HCT116 (cell line): ENCODE measurements at regions not wholly inside any gene's neighbourhood (a gene's known extent, or its start where the extent isn't known, plus 50 kb on each side); places are given as distances from the start of the nearest gene placed in this dataset.

Experiments used
- ATAC-seq: fragments of 200-7000 bp; cut with Tn5 transposase; 2 replicates; pipeline ENCODE4 v1.9.1; 2020; ENCODE audit warnings: mild to moderate bottlenecking, moderate library complexity
- BruUV-seq: library from RNA; stranded (reverse); fragments of 400-500 nt; replicated peaks from 2 replicates; lab custom pipeline; 2021; lab: Mats Ljungman, UMichigan
- CTCF ChIA-PET: fragments of 300-600 bp; sonication (Branson Sonifier 250); formaldehyde crosslinking; loops from one replicate; lab custom pipeline; 2021; ENCODE audit warnings: antibody characterized with exemption; lab: Charles Lee
- POLR2A ChIA-PET: fragments of 300-600, 350-600 bp; sonication (Branson Sonifier 250); formaldehyde crosslinking; loops from one replicate; lab custom pipeline; 2021; ENCODE audit warnings: antibody characterized with exemption; lab: Charles Lee
- RAD21 ChIA-PET, 2 experiments: fragments of 300-600 bp; sonication (Branson Sonifier 250); formaldehyde crosslinking; loops; one replicate each; lab custom pipeline; 2023; ENCODE audit warnings: low total read pairs in 2 of 2; ENCODE audit not compliant: uncharacterized antibody in 2 of 2, unreplicated experiment in 2 of 2, low non-redundant PET in 1 of 2; lab: Charles Lee
- DNase-seq: peaks from one replicate; pipeline ENCODE4 v3.0.0-alpha.2; 2010; ENCODE audit warnings: low read depth, low spot score
- H2AFZ ChIP-seq: fragments of 200-600 bp; shearing (Covaris generic), sonication (generic); 2 replicates; pipeline ENCODE4 v1.6.1; 2017; ENCODE audit warnings: low read depth, mixed run types, mixed read lengths, antibody characterized with exemption, low read length; ENCODE audit not compliant: poor library complexity, severe bottlenecking
- H3K27ac ChIP-seq: 2 replicates; pipeline ENCODE4 v1.5.1; 2012; ENCODE audit warnings: low read depth, low read length
- H3K27me3 ChIP-seq: fragments of 200-600 bp; sonication (generic); 2 replicates; pipeline ENCODE4 v1.6.1; 2016; ENCODE audit warnings: mixed run types, low read length, mixed read lengths; ENCODE audit not compliant: insufficient read depth
- H3K36me3 ChIP-seq, 2 experiments: fragments of 200-500 bp in 1 of 2; fragments of 200-600 bp in 1 of 2; sonication (Bioruptor generic) in 1 of 2; sonication (generic) in 1 of 2; 2 replicates each; pipeline versions ENCODE4 v1.5.1 to v1.6.1; 2014 to 2016; ENCODE audit warnings: low read length in 2 of 2, inconsistent platforms in 1 of 2, mixed read lengths in 1 of 2, mixed run types in 1 of 2; ENCODE audit not compliant: insufficient read depth in 2 of 2, control insufficient read depth in 1 of 2
- H3K4me1 ChIP-seq, 2 experiments: fragments of 200-600 bp in 1 of 2; sonication (generic) in 1 of 2; 2 replicates each; pipeline versions ENCODE4 v1.5.1 to v1.6.1; 2012 to 2017; ENCODE audit warnings: low read length in 2 of 2, inconsistent platforms in 1 of 2, mild to moderate bottlenecking in 1 of 2, mixed read lengths in 1 of 2, mixed run types in 1 of 2, moderate library complexity in 1 of 2; ENCODE audit not compliant: insufficient read depth in 2 of 2, control insufficient read depth in 1 of 2
- H3K4me2 ChIP-seq: fragments of 200-600 bp; sonication (generic); 2 replicates; pipeline ENCODE4 v1.6.1; 2017; ENCODE audit warnings: mixed run types, low read length, mixed read lengths
- H3K4me3 ChIP-seq, 2 experiments: fragments of 200-600 bp in 1 of 2; sonication (generic) in 1 of 2; replicated peaks in 1 of 2; 2 replicates each; pipeline ENCODE4 v1.5.1; 2011 to 2016; ENCODE audit warnings: low read length in 2 of 2, control low read depth in 1 of 2, low read depth in 1 of 2, mild to moderate bottlenecking in 1 of 2, mixed read lengths in 1 of 2, mixed run types in 1 of 2
- H3K79me2 ChIP-seq: fragments of 200-600 bp; sonication (generic); 2 replicates; pipeline ENCODE4 v1.6.1; 2017; ENCODE audit warnings: mild to moderate bottlenecking, mixed run types, low read length, moderate library complexity, mixed read lengths; ENCODE audit not compliant: insufficient read depth
- H3K9ac ChIP-seq: fragments of 200-600 bp; sonication (generic); 2 replicates; pipeline ENCODE4 v1.6.1; 2016; ENCODE audit warnings: low read length, mixed read lengths
- H3K9me2 ChIP-seq: fragments of 200-600 bp; sonication (generic), shearing (Covaris generic); 2 replicates; pipeline ENCODE4 v1.6.1; 2017; ENCODE audit warnings: mixed run types, mild to moderate bottlenecking, moderate library complexity; ENCODE audit not compliant: insufficient read depth
- H3K9me3 ChIP-seq, 2 experiments: fragments of 200-500 bp in 1 of 2; fragments of 200-600 bp in 1 of 2; sonication (Bioruptor generic) in 1 of 2; sonication (generic) in 1 of 2; 2 replicates each; pipeline ENCODE4 v1.6.1; 2014 to 2017; ENCODE audit warnings: low read length in 2 of 2, mixed read lengths in 2 of 2, inconsistent platforms in 1 of 2, low read depth in 1 of 2, mild to moderate bottlenecking in 1 of 2, mixed run types in 1 of 2, moderate library complexity in 1 of 2; ENCODE audit not compliant: control insufficient read depth in 1 of 2, insufficient read depth in 1 of 2
- H4K20me1 ChIP-seq: fragments of 200-600 bp; sonication (generic), shearing (Covaris generic); 2 replicates; pipeline ENCODE4 v1.6.1; 2017; ENCODE audit warnings: mixed run types, mild to moderate bottlenecking, moderate library complexity; ENCODE audit not compliant: insufficient read depth
- CBX3 ChIP-seq: IDR thresholded peaks from 2 replicates; pipeline ENCODE4 v1.6.1; 2012; ENCODE audit warnings: low read depth
- EGR1 ChIP-seq: IDR thresholded peaks from 2 replicates; pipeline ENCODE4 v1.6.1; 2012; ENCODE audit warnings: low read depth
- ELF1 ChIP-seq: IDR thresholded peaks from 2 replicates; pipeline ENCODE4 v1.6.1; 2012; ENCODE audit warnings: low read depth, borderline replicate concordance
- EZH2phosphoT487 ChIP-seq: fragments of 200-600 bp; IDR thresholded peaks from 2 replicates; pipeline ENCODE4 v1.6.1; 2018; ENCODE audit warnings: antibody characterized with exemption, borderline replicate concordance
- FOSL1 ChIP-seq: IDR thresholded peaks from 2 replicates; pipeline ENCODE4 v1.6.1; 2012; ENCODE audit warnings: low read depth
- POLR2AphosphoS5 ChIP-seq: IDR thresholded peaks from 2 replicates; pipeline ENCODE4 v1.6.1; 2011; ENCODE audit warnings: mild to moderate bottlenecking, low read depth, low read length, moderate library complexity
- SIN3A ChIP-seq: IDR thresholded peaks from 2 replicates; pipeline ENCODE4 v1.6.1; 2012; ENCODE audit warnings: low read depth
- SP1 ChIP-seq: IDR thresholded peaks from 2 replicates; pipeline ENCODE4 v1.6.1; 2012; ENCODE audit warnings: low read depth
- SRF ChIP-seq: IDR thresholded peaks from 2 replicates; pipeline ENCODE4 v1.6.1; 2012; ENCODE audit warnings: low read depth
- TCF7L2 ChIP-seq: IDR thresholded peaks from 2 replicates; pipeline ENCODE4 v1.7.0; 2011; ENCODE audit warnings: borderline replicate concordance, inconsistent platforms; ENCODE audit not compliant: insufficient read depth, insufficient read length; ENCODE audit errors: extremely low read depth
- intact Hi-C: fragments of 100-400 bp; cut with micrococcal nuclease; formaldehyde crosslinking; loops from 2 replicates; pipeline ENCODE4 v1.10.0; 2022
- TF ChIP-seq, protein P1 (sequence below): IDR thresholded peaks from 2 replicates; pipeline ENCODE4 v1.6.1; 2012

DNA sequence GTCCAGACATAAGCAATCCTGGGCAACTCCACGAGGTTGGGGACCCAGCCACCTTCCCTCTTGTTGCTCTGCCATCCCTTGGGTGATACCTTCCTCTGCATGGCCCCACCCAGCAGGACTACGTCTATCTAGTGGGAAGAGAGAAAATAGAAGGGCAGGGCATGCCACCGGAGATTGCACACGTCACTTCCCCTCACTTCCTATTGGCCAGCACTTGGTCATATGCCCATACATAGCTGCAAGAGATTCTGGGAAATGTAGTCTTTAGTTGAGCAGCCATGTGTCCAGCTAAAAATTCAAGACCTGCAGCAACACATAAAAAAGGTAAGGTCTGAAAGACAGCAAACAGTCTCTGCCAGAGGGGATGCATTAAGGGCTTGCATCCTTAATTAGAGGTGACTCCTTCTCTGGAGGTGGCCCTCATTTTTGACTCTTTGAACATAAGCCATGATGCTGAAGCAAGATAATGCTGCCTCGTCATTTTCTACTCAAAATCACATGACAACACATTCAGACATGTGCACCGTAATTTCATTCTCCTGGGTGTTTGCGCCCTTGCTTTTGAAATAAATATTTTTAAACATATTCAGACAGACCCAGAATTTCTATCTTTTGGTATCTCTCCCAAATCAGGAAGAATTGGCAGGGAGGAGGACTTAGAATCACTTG lies 91.8 kb upstream of the PWP1 start:
- Histone ChIP-seq H3K36me3 (no peaks in the 10 kb centered on the region), H3K27ac (no peak overlapping the region), H3K27me3 (no peaks in the 10 kb centered on the region), H3K9ac (no peak overlapping the region), H3K4me1 (peaks cover 0 to 4% of the 10 kb centered on the region in 2 experiments; a peak in 1 of 4 replicates), H3K4me3 (no peak overlapping the region), H3K9me2 (no peaks in the 10 kb centered on the region), H3K79me2 (no peaks in the 10 kb centered on the region), H2AFZ (no peak overlapping the region), H4K20me1 (no peaks in the 10 kb centered on the region), H3K4me2 (no peak overlapping the region), H3K9me3 (peaks cover 0 to 7% of the 10 kb centered on the region in 2 experiments; a peak in 2 of 4 replicates)
- CTCF ChIA-PET, result no interaction called here
- RAD21 ChIA-PET, result no interaction called here
- no TSS peak for BruUV-seq
- ATAC-seq, result peak; percentile 88
- intact Hi-C loops, result no loop called here
- TF ChIP-seq EZH2phosphoT487 (no peak), CBX3 (no peak), SRF (no peak), ELF1 (no peak), FOSL1 (no peak), SP1 (no peak; the same call in 1 of the 2 replicates), TCF7L2 (no peak)
- POLR2A ChIA-PET, result no interaction called here
- no peak for DNase-seq

DNA sequence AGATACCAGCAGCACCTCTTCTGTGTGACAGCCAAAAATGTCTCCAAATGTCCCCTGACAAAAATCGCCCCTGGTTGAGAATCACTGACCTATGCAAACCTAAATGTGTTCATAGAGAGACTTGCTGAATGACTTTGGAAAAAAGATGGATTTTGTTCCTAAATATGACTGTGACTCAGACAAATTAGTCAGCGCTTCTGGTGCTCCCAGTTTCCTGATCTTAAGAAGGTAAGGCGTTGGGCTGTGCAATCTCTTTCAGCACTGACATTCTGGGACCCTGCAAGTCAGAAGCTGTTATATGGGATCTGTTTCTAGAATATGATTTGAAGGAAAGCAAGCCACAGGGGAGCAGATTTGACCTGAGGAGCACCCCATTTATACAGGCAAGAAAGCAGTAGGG lies 90.6 kb upstream of the PWP1 start:
- no TSS peak for BruUV-seq
- ChIA-PET RAD21 (no interaction called here), CTCF (no interaction called here), POLR2A (no interaction called here)
- no peak for DNase-seq
- Histone ChIP-seq H3K4me1 (no peaks in the 10 kb centered on the region), H3K79me2 (no peaks in the 10 kb centered on the region), H4K20me1 (no peaks in the 10 kb centered on the region), H3K9ac (no peak overlapping the region), H2AFZ (no peak overlapping the region), H3K27me3 (no peaks in the 10 kb centered on the region), H3K9me3 (peaks cover 0 to 7% of the 10 kb centered on the region in 2 experiments; a peak in 2 of 4 replicates), H3K9me2 (no peaks in the 10 kb centered on the region), H3K27ac (no peak overlapping the region), H3K4me3 (no peak overlapping the region), H3K36me3 (no peaks in the 10 kb centered on the region), H3K4me2 (no peak overlapping the region)
- intact Hi-C loops, result no loop called here
- TF ChIP-seq EGR1, result no peak
- TF ChIP-seq TCF7L2, result no peak
- no peak for TF ChIP-seq SIN3A
- TF ChIP-seq, protein P1, sequence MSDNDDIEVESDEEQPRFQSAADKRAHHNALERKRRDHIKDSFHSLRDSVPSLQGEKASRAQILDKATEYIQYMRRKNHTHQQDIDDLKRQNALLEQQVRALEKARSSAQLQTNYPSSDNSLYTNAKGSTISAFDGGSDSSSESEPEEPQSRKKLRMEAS, result no peak
- no peak for TF ChIP-seq POLR2AphosphoS5
- no peak for ATAC-seq
